Ovary (tissue), 3 donors: ENCODE measurements at regions not wholly inside any gene's neighbourhood (a gene's known extent, or its start where the extent isn't known, plus 50 kb on each side); places are given as distances from the start of the nearest gene placed in this dataset.

Source experiments
- EP300 ChIP-seq: sonication (generic); formaldehyde crosslinking; IDR thresholded peaks from one replicate; pipeline ENCODE4 v1.6.1; 2017; ENCODE audit warnings: antibody characterized with exemption
- POLR2A ChIP-seq: fragments of 450-650 bp; IDR thresholded peaks from one replicate; pipeline ENCODE4 v1.6.1; 2017; ENCODE audit warnings: antibody characterized with exemption, mild to moderate bottlenecking, moderate library complexity
- TF ChIP-seq, protein P1 (sequence below), 3 donors: fragments of 450-650 bp in 2 of 3; fragments of 200-600 bp in 1 of 3; IDR thresholded peaks; one replicate each; pipeline versions ENCODE4 v1.5.1 to v1.8.0; 2016 to 2022; ENCODE audit warnings: antibody characterized with exemption in 3 of 3, mild to moderate bottlenecking in 1 of 3
- donor health status: DM: no; HTN: no; CAD: no.

DNA sequence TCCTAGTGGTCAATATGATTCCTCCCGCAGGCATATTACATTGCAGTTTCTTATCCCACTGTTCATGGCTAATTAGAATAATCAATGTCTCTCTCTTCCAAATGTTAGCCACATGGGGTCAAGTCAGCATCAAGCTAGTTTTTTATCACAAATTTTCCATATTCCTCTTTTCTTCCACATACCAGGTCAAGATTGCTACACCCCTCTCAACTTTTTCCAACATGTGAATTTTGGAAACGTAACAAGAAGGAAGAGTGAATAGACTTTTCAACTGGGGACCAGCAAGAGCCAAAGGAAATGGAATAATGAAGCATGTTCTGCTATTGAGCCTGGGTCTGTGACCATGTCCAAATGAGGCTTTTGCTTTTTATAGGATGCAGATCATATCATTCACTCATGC, 65.1 kb downstream of the SOD2 start:
- TF ChIP-seq POLR2A (no peak), EP300 (no peak)
- TF ChIP-seq, protein P1, sequence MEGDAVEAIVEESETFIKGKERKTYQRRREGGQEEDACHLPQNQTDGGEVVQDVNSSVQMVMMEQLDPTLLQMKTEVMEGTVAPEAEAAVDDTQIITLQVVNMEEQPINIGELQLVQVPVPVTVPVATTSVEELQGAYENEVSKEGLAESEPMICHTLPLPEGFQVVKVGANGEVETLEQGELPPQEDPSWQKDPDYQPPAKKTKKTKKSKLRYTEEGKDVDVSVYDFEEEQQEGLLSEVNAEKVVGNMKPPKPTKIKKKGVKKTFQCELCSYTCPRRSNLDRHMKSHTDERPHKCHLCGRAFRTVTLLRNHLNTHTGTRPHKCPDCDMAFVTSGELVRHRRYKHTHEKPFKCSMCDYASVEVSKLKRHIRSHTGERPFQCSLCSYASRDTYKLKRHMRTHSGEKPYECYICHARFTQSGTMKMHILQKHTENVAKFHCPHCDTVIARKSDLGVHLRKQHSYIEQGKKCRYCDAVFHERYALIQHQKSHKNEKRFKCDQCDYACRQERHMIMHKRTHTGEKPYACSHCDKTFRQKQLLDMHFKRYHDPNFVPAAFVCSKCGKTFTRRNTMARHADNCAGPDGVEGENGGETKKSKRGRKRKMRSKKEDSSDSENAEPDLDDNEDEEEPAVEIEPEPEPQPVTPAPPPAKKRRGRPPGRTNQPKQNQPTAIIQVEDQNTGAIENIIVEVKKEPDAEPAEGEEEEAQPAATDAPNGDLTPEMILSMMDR (IDR thresholded peaks at IDR 0.05) = no peak
